Progenitor cell of endocrine pancreas (in vitro differentiated cells): ENCODE measurements at regions not wholly inside any gene's neighbourhood (a gene's known extent, or its start where the extent isn't known, plus 50 kb on each side); places are given as distances from the start of the nearest gene placed in this dataset.

Experiments
- DNase-seq: peaks from one replicate; pipeline ENCODE4 v3.0.0; 2021; ENCODE audit warnings: low spot score; ENCODE audit not compliant: unreplicated experiment
- H3K27ac Mint-ChIP-seq: 2 replicates; pipeline ENCODE4 v1.8.0; 2021; ENCODE audit warnings: mild to moderate bottlenecking, moderate library complexity, mixed read lengths
- H3K27me3 Mint-ChIP-seq: 2 replicates; pipeline ENCODE4 v1.8.0; 2021; ENCODE audit warnings: mixed read lengths
- H3K36me3 Mint-ChIP-seq: 2 replicates; pipeline ENCODE4 v1.8.0; 2022; ENCODE audit warnings: mixed read lengths; ENCODE audit not compliant: insufficient read depth
- H3K4me1 Mint-ChIP-seq: 2 replicates; pipeline ENCODE4 v1.8.0; 2021; ENCODE audit warnings: low read depth, mixed read lengths
- H3K4me3 Mint-ChIP-seq: 2 replicates; pipeline ENCODE4 v1.8.0; 2021; ENCODE audit warnings: low read depth, mild to moderate bottlenecking, moderate library complexity, mixed read lengths
- H3K9me3 Mint-ChIP-seq: 2 replicates; pipeline ENCODE4 v1.8.0; 2021; ENCODE audit warnings: low read depth, mixed read lengths
- CTCF ChIP-seq: fragments of 200-600 bp; sonication (generic); IDR thresholded peaks from one replicate; pipeline ENCODE4 v1.5.0; 2021; ENCODE audit warnings: antibody characterized with exemption, mild to moderate bottlenecking; ENCODE audit not compliant: unreplicated experiment

- Mint-ChIP-seq H3K36me3 (no peaks in the 10 kb centered on the region), H3K27ac (no peak overlapping the region), H3K27me3 (peaks cover 22% of the 10 kb centered on the region), H3K4me3 (no peak overlapping the region), H3K4me1 (no peaks in the 10 kb centered on the region), H3K9me3 (no peaks in the 10 kb centered on the region)
- no peak for TF ChIP-seq CTCF
- no peak for DNase-seq
Observed at GRCh38 chr9:135418161-135418560, 61.4 kb upstream of the PPP1R26 start.

GRCh38 chr9:135419106-135419505 lies 60.5 kb upstream of the PPP1R26 start:
- Mint-ChIP-seq H3K36me3 (no peaks in the 10 kb centered on the region), H3K4me3 (no peak overlapping the region), H3K9me3 (peaks cover 5% of the 10 kb centered on the region), H3K4me1 (no peaks in the 10 kb centered on the region), H3K27ac (no peak overlapping the region), H3K27me3 (peaks cover 17% of the 10 kb centered on the region)
- no peak for TF ChIP-seq CTCF
- DNase-seq, result no peak

- Mint-ChIP-seq H3K36me3 (peaks cover 1% of the 10 kb centered on the region), H3K27me3 (peaks cover 8% of the 10 kb centered on the region), H3K4me3 (no peak overlapping the region), H3K27ac (no peak overlapping the region), H3K9me3 (peaks cover 9% of the 10 kb centered on the region), H3K4me1 (no peaks in the 10 kb centered on the region)
- no peak for DNase-seq
- TF ChIP-seq CTCF, result no peak
Observed at GRCh38 chr9:135422341-135422944, 57.1 kb upstream of the PPP1R26 start.

- TF ChIP-seq CTCF, result no peak
- peaks cover 1% of the 10 kb centered on the region for H3K36me3 Mint-ChIP-seq
- DNase-seq, result no peak
- H3K27ac Mint-ChIP-seq, result no peak overlapping the region
- peaks cover 13% of the 10 kb centered on the region for H3K9me3 Mint-ChIP-seq
- H3K4me1 Mint-ChIP-seq, result no peaks in the 10 kb centered on the region
- no peak overlapping the region for H3K4me3 Mint-ChIP-seq
- H3K27me3 Mint-ChIP-seq, result peaks cover 8% of the 10 kb centered on the region
Observed at GRCh38 chr9:135423725-135424124, 55.9 kb upstream of the PPP1R26 start.
